Upper lobe of left lung (tissue), 6 donors: ENCODE measurements at regions not wholly inside any gene's neighbourhood (a gene's known extent, or its start where the extent isn't known, plus 50 kb on each side); places are given as distances from the start of the nearest gene placed in this dataset.

Experiments used
- ATAC-seq, 2 donors: fragments of 200-7000 bp; cut with Tn5 transposase; one replicate each; pipeline ENCODE4 v1.9.1; 2022; ENCODE audit warnings: mild to moderate bottlenecking in 2 of 2, moderate library complexity in 2 of 2; ENCODE audit not compliant: low FRiP score in 2 of 2
- DNase-seq, 2 donors: peaks; one replicate each; pipeline ENCODE4 v3.0.0-alpha.2; 2019 to 2020
- H3K27ac ChIP-seq, 4 donors: fragments of 200-600 bp; sonication (generic); one replicate each; pipeline ENCODE4 v1.5.1; 2016 to 2019
- H3K27me3 ChIP-seq, 4 donors: fragments of 200-600 bp; sonication (generic); one replicate each; pipeline ENCODE4 v1.5.1; 2017 to 2019
- H3K36me3 ChIP-seq, 4 donors: fragments of 200-600 bp; sonication (generic); one replicate each; pipeline ENCODE4 v1.5.1; 2016 to 2019
- H3K4me1 ChIP-seq, 4 donors: fragments of 200-600 bp; sonication (generic); one replicate each; pipeline ENCODE4 v1.5.1; 2018 to 2019
- H3K4me3 ChIP-seq, 4 donors: fragments of 200-600 bp; sonication (generic); one replicate each; pipeline ENCODE4 v1.5.1; 2017 to 2019; ENCODE audit warnings: mild to moderate bottlenecking in 2 of 4, moderate library complexity in 1 of 4
- H3K9me3 ChIP-seq, 4 donors: fragments of 200-600 bp; sonication (generic); one replicate each; pipeline ENCODE4 v1.5.1; 2018 to 2019
- EP300 ChIP-seq, 4 donors: sonication (generic); formaldehyde crosslinking; IDR thresholded peaks; one replicate each; pipeline ENCODE4 v1.5.1; 2017; ENCODE audit warnings: antibody characterized with exemption in 4 of 4, control low read depth in 2 of 4
- POLR2A ChIP-seq, 4 donors: fragments of 450-650 bp; IDR thresholded peaks; one replicate each; pipeline ENCODE4 v1.5.1; 2016 to 2017; ENCODE audit warnings: antibody characterized with exemption in 4 of 4, mild to moderate bottlenecking in 2 of 4
- POLR2AphosphoS5 ChIP-seq, 2 donors: sonication (generic); formaldehyde crosslinking; IDR thresholded peaks; one replicate each; pipeline ENCODE4 v1.5.1; 2017; ENCODE audit warnings: antibody characterized with exemption in 2 of 2
- WGBS, 2 donors: methylation state at CpG; one replicate each; pipeline ENCODE4 v1.1.5; 2017 to 2018; 5-methylcytosine and 5-hydroxymethylcytosine counted together
- TF ChIP-seq, protein P1 (sequence below), 6 experiments: fragments of 450-650 bp in 4 of 6; fragments of 200-600 bp in 2 of 6; sonication (generic) in 2 of 6; IDR thresholded peaks; one replicate each; pipeline ENCODE4 v1.5.1; 2016 to 2019; ENCODE audit warnings: antibody characterized with exemption in 6 of 6
- donor health status: DM: no; HTN: no; CAD: no; lungs with moderate emphysema.
- donor health status: DM: no; HTN: yes; CAD: no; lungs with severe emphysema.

DNA sequence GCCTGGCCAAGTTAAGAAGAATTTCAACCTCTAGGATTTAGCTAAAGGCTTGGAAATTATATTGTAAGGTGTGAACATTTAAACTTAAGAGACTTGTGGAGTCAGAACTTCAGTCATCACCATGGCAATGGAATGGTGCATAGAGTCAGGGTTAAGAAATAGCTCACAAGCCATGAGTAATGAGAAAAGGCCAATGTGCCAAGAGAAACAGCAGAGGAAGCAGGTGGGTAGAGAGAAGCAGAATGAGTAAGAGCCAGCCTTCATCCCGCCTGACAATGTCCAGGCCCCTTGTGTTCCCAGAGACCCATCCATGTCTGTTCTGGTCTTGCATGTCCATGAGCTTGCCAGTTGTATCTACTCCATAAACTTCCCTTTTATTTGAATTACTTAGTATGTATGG is 62.6 kb upstream of the TBX20 start:
- no peak overlapping the region for H3K27ac ChIP-seq
- DNase-seq (no peak), ATAC-seq (no peak)
- TF ChIP-seq POLR2AphosphoS5 (IDR thresholded peaks at IDR 0.05) (no peak), EP300 (IDR thresholded peaks at IDR 0.05) (no peak), POLR2A (IDR thresholded peaks at IDR 0.05) (no peak)
- TF ChIP-seq, protein P1, sequence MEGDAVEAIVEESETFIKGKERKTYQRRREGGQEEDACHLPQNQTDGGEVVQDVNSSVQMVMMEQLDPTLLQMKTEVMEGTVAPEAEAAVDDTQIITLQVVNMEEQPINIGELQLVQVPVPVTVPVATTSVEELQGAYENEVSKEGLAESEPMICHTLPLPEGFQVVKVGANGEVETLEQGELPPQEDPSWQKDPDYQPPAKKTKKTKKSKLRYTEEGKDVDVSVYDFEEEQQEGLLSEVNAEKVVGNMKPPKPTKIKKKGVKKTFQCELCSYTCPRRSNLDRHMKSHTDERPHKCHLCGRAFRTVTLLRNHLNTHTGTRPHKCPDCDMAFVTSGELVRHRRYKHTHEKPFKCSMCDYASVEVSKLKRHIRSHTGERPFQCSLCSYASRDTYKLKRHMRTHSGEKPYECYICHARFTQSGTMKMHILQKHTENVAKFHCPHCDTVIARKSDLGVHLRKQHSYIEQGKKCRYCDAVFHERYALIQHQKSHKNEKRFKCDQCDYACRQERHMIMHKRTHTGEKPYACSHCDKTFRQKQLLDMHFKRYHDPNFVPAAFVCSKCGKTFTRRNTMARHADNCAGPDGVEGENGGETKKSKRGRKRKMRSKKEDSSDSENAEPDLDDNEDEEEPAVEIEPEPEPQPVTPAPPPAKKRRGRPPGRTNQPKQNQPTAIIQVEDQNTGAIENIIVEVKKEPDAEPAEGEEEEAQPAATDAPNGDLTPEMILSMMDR (IDR thresholded peaks at IDR 0.05) = no peak
- no peaks in the 10 kb centered on the region for H3K36me3 ChIP-seq
- H3K27me3 ChIP-seq = no peaks in the 10 kb centered on the region
- H3K9me3 ChIP-seq = no peaks in the 10 kb centered on the region
- 84 to 92% methylated on average over 1 of the region's 1 CpG for WGBS, 2 donors
- no peaks in the 10 kb centered on the region for H3K4me1 ChIP-seq
- H3K4me3 ChIP-seq = no peak overlapping the region

DNA sequence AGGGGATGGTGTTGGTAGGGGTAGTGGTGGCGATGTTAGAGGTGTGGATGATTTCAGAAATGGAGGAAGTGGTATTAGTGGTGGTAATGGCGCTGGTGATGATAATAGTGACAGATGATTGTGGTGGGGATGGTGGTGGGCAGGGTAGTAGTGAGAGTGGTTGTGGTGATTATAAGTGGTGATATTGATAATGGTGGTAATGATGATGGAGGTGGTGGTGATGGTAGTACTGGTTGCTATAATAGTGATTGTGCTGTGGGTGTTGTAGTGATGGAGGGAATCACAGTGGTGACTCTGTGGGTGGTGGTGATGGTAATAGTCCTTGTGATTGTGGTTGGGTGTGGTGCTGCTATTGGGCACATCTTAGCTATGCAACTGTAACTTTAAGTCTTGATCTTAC is 61.6 kb upstream of the TBX20 start:
- Histone ChIP-seq H3K27me3 (no peaks in the 10 kb centered on the region), H3K9me3 (no peaks in the 10 kb centered on the region), H3K27ac (no peak overlapping the region), H3K4me1 (no peaks in the 10 kb centered on the region), H3K4me3 (no peak overlapping the region), H3K36me3 (no peaks in the 10 kb centered on the region)
- DNase-seq (no peak), ATAC-seq (no peak)
- WGBS, 2 donors = 74 to 89% methylated on average over 2 of the region's 2 CpGs
- TF ChIP-seq EP300 (IDR thresholded peaks at IDR 0.05) = no peak
- no peak for TF ChIP-seq POLR2A (IDR thresholded peaks at IDR 0.05)
- no peak for TF ChIP-seq POLR2AphosphoS5 (IDR thresholded peaks at IDR 0.05)
- TF ChIP-seq, protein P1 (IDR thresholded peaks at IDR 0.05) = no peak

DNA sequence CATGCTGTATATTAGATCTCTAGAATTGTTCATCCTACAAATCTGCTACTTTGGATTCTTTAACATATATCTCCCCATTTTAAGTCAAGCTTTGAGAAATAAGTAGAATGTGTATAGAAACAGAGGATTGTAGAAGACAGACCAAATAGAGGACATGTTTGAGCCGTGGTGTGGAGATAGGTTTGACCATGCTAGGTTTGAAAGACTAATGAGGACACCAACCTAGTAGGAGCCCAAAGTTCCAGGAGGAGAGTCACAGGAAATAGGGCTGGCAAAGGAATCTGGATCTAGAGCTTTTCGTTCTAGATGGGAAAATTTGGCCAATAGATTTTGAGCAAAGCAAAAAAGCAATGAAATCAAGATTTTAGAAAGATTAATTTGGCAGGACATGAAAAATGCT is 60.5 kb upstream of the TBX20 start:
- no peak for TF ChIP-seq POLR2A (IDR thresholded peaks at IDR 0.05)
- TF ChIP-seq, protein P1 (IDR thresholded peaks at IDR 0.05) = no peak
- no peak for TF ChIP-seq POLR2AphosphoS5 (IDR thresholded peaks at IDR 0.05)
- 80 to 85% methylated on average over 2 of the region's 2 CpGs for WGBS, 2 donors

DNA sequence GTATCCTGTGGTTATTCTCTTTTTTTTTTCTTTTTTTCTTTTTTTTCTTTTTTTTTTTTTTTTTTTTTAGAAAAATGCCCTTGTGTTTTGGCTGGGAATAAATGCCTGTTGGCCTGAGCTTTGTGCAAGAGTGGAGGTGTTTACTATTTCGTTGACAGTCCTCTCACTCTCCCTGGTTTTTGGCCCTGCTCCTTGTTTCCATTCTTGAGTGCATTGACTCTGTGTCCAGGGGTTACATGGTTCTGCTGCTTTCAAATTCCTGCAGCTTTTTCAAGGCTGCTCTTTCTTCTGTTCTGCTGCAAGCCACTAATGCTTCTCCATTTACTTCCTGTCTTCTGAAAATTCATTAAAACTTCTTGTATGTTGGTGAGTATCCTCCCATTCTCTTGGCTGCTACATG is 59.7 kb upstream of the TBX20 start:
- TF ChIP-seq POLR2AphosphoS5 (IDR thresholded peaks at IDR 0.05) (no peak), EP300 (IDR thresholded peaks at IDR 0.05) (no peak), POLR2A (IDR thresholded peaks at IDR 0.05) (no peak)
- TF ChIP-seq, protein P1 (IDR thresholded peaks at IDR 0.05) = no peak
- DNase-seq = no peak
- Histone ChIP-seq H3K9me3 (no peaks in the 10 kb centered on the region), H3K4me3 (no peak overlapping the region), H3K36me3 (no peaks in the 10 kb centered on the region), H3K27ac (no peak overlapping the region), H3K4me1 (no peaks in the 10 kb centered on the region), H3K27me3 (no peaks in the 10 kb centered on the region)
- ATAC-seq = no peak
- 38 to 43% methylated on average over 1 of the region's 1 CpG for WGBS, 2 donors

More for the DNA sequence above, 60.5 kb upstream of the TBX20 start:
- H3K27ac ChIP-seq = no peak overlapping the region
- H3K36me3 ChIP-seq = no peaks in the 10 kb centered on the region
- no peak for ATAC-seq
- H3K27me3 ChIP-seq = no peaks in the 10 kb centered on the region
- no peaks in the 10 kb centered on the region for H3K4me1 ChIP-seq
- no peak for DNase-seq
- H3K4me3 ChIP-seq = no peak overlapping the region
- no peaks in the 10 kb centered on the region for H3K9me3 ChIP-seq
